ENCODE measurements at regions not wholly inside any gene's neighbourhood (a gene's known extent, or its start where the extent isn't known, plus 50 kb on each side); places are given as distances from the start of the nearest gene placed in this dataset.

DNA sequence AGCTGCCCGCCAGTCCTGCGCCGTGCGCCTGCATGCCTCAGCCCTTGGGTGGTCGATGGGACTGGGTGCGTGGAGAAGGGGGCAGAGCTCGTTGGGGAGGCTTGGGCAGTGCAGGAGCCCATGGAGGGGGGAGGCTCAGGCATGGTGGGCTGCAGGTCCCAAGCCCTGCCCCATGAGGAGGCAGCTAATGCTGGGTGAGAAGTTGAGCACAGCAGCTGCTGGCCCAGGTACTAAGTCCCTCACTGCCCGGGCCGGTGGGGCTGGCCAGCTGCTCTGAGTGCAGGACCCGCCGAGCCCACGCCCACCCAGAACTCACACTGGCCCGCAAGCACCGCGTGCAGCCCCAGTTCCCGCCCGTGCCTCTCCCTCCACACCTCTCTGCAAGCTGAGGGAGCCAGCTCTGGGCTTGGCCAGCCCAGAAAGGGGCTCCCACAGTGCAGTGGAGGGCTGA is 764.3 kb upstream of the TYRP1 start:
- TF ChIP-seq, protein P1, sequence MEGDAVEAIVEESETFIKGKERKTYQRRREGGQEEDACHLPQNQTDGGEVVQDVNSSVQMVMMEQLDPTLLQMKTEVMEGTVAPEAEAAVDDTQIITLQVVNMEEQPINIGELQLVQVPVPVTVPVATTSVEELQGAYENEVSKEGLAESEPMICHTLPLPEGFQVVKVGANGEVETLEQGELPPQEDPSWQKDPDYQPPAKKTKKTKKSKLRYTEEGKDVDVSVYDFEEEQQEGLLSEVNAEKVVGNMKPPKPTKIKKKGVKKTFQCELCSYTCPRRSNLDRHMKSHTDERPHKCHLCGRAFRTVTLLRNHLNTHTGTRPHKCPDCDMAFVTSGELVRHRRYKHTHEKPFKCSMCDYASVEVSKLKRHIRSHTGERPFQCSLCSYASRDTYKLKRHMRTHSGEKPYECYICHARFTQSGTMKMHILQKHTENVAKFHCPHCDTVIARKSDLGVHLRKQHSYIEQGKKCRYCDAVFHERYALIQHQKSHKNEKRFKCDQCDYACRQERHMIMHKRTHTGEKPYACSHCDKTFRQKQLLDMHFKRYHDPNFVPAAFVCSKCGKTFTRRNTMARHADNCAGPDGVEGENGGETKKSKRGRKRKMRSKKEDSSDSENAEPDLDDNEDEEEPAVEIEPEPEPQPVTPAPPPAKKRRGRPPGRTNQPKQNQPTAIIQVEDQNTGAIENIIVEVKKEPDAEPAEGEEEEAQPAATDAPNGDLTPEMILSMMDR (IDR thresholded peaks at IDR 0.05) = no peak
- no peak for TF ChIP-seq POLR2A (IDR thresholded peaks at IDR 0.05)
- H3K27me3 ChIP-seq = no peaks in the 10 kb centered on the region
- H3K4me3 ChIP-seq = no peak overlapping the region
- H3K27ac ChIP-seq = no peak overlapping the region
- WGBS, 2 donors = 91 to 94% methylated on average over 4 to 12 of the region's 17 CpGs
- H3K9me3 ChIP-seq = no peaks in the 10 kb centered on the region
- H3K4me1 ChIP-seq = no peaks in the 10 kb centered on the region
- no peak for DNase-seq
- intact Hi-C loops (cut with DNase I; ENCODE audit: low total_unique reads) = no loop called here
- no peaks in the 10 kb centered on the region for H3K36me3 ChIP-seq (ENCODE audit: low read depth, missing control alignments)

- no peaks in the 10 kb centered on the region for H3K36me3 ChIP-seq (ENCODE audit: low read depth, missing control alignments)
- no peak overlapping the region for H3K4me3 ChIP-seq
- H3K27me3 ChIP-seq = no peaks in the 10 kb centered on the region
- 91 to 93% methylated on average over 3 of the region's 3 CpGs for WGBS, 2 donors
- no peaks in the 10 kb centered on the region for H3K4me1 ChIP-seq
- H3K9me3 ChIP-seq = no peaks in the 10 kb centered on the region
- TF ChIP-seq, protein P1 (IDR thresholded peaks at IDR 0.05) = no peak
- TF ChIP-seq POLR2A (IDR thresholded peaks at IDR 0.05) = no peak
- intact Hi-C loops (cut with DNase I; ENCODE audit: low total_unique reads) = no loop called here
- no peak for DNase-seq
- no peak overlapping the region for H3K27ac ChIP-seq
Measured at GRCh38 chr9:11931109-11931508, 762.1 kb upstream of the TYRP1 start.

DNA sequence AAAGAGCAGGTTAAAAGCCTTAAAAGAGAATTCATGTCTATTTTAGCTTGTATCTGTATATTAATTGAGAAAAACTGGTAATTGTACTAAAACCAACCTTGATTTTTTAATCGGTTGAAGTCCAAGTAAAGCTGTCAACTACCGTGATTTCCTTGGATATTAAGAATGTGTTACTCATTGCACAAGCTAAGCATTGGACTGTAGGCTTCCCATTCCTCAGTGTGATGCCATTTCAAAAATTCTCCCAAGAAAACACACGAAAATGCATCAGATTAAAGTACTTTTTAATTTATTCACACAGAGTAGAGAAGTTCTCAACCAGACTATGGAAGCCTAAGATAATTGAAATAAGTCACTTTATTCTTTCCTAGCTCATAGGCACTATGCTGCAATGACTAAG is 761.4 kb upstream of the TYRP1 start:
- Histone ChIP-seq H3K9me3 (no peaks in the 10 kb centered on the region), H3K36me3 (ENCODE audit: low read depth, missing control alignments) (no peaks in the 10 kb centered on the region), H3K4me3 (no peak overlapping the region), H3K4me1 (no peaks in the 10 kb centered on the region), H3K27me3 (no peaks in the 10 kb centered on the region), H3K27ac (no peak overlapping the region)
- no peak for DNase-seq
- 88% methylated on average over 3 of the region's 3 CpGs for WGBS, 2 donors
- intact Hi-C loops (cut with DNase I; ENCODE audit: low total_unique reads) = no loop called here
- no peak for TF ChIP-seq POLR2A (IDR thresholded peaks at IDR 0.05)
- TF ChIP-seq, protein P1 (IDR thresholded peaks at IDR 0.05) = no peak

- no peak overlapping the region for H3K4me3 ChIP-seq
- TF ChIP-seq, protein P1 (IDR thresholded peaks at IDR 0.05) = no peak
- no peak for TF ChIP-seq POLR2A (IDR thresholded peaks at IDR 0.05)
- H3K27me3 ChIP-seq = no peaks in the 10 kb centered on the region
- intact Hi-C loops (cut with DNase I; ENCODE audit: low total_unique reads) = no loop called here
- H3K36me3 ChIP-seq (ENCODE audit: low read depth, missing control alignments) = no peaks in the 10 kb centered on the region
- H3K4me1 ChIP-seq = no peaks in the 10 kb centered on the region
- no peaks in the 10 kb centered on the region for H3K9me3 ChIP-seq
- no peak for DNase-seq
- H3K27ac ChIP-seq = no peak overlapping the region
Measured at GRCh38 chr9:11933926-11934325, 759.3 kb upstream of the TYRP1 start.

- Histone ChIP-seq H3K36me3 (ENCODE audit: low read depth, missing control alignments) (no peaks in the 10 kb centered on the region), H3K27me3 (no peaks in the 10 kb centered on the region), H3K27ac (no peak overlapping the region), H3K9me3 (no peaks in the 10 kb centered on the region), H3K4me1 (no peaks in the 10 kb centered on the region), H3K4me3 (no peak overlapping the region)
- DNase-seq = no peak
- WGBS, 2 donors = 84 to 85% methylated on average over 1 of the region's 1 CpG
- TF ChIP-seq, protein P1 (IDR thresholded peaks at IDR 0.05) = no peak
- no peak for TF ChIP-seq POLR2A (IDR thresholded peaks at IDR 0.05)
- intact Hi-C loops (cut with DNase I; ENCODE audit: low total_unique reads) = no loop called here
Measured at GRCh38 chr9:11946531-11946930, 746.7 kb upstream of the TYRP1 start.
